Sigmoid colon (tissue), 4 donors: ENCODE measurements at regions not wholly inside any gene's neighbourhood (a gene's known extent, or its start where the extent isn't known, plus 50 kb on each side); places are given as distances from the start of the nearest gene placed in this dataset.
"Not testable (repeated sequence)": the region's sequence is repeated elsewhere in the genome, so short reads cannot be mapped to it uniquely, and the experiment has no call there.

ENCODE experiments used
- POLR2AphosphoS5 ChIP-seq, 4 donors: sonication (generic); formaldehyde crosslinking; IDR thresholded peaks; one replicate each; pipeline ENCODE4 v1.6.1; 2017; ENCODE audit warnings: antibody characterized with exemption in 4 of 4
- TF ChIP-seq, protein P1 (sequence below), 4 experiments: fragments of 450-650 bp in 3 of 4; fragments of 200-600 bp in 1 of 4; IDR thresholded peaks; one replicate each; pipeline ENCODE4 v1.5.1; 2016 to 2019; ENCODE audit warnings: antibody characterized with exemption in 4 of 4, mild to moderate bottlenecking in 3 of 4, moderate library complexity in 2 of 4

DNA sequence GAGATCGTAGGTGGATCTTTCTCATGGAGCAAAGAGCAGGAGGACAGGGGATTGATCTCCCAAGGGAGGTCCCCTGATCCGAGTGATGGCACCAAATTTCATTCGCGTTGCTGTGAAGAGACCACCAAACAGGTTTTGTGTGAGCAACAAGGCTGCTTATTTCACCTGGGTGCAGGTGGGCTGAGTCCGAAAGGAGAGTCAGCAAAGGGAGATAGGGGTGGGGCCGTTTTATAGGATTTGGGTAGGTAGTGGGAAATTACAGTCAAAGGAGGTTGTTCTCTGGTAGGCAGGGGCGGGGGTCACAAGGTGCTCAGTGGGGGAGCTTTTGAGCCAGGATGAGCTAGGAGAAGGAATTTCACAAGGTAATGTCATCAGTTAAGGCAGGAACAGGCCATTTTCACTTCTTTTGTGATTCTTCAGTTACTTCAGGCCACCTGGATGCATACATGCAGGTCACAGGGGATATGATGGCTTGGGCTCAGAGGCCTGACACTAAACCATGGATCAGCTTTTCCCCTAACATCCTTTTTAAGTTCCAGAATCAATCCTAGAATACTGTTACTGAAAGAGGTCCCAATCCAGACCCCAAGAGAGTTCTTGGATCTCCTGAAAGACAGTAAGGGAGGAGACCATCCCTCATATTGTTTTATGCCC lies 110.6 kb upstream of the PPM1J start:
- not testable (repeated sequence) for TF ChIP-seq POLR2AphosphoS5 (IDR thresholded peaks at IDR 0.05)
- TF ChIP-seq, protein P1, sequence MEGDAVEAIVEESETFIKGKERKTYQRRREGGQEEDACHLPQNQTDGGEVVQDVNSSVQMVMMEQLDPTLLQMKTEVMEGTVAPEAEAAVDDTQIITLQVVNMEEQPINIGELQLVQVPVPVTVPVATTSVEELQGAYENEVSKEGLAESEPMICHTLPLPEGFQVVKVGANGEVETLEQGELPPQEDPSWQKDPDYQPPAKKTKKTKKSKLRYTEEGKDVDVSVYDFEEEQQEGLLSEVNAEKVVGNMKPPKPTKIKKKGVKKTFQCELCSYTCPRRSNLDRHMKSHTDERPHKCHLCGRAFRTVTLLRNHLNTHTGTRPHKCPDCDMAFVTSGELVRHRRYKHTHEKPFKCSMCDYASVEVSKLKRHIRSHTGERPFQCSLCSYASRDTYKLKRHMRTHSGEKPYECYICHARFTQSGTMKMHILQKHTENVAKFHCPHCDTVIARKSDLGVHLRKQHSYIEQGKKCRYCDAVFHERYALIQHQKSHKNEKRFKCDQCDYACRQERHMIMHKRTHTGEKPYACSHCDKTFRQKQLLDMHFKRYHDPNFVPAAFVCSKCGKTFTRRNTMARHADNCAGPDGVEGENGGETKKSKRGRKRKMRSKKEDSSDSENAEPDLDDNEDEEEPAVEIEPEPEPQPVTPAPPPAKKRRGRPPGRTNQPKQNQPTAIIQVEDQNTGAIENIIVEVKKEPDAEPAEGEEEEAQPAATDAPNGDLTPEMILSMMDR (IDR thresholded peaks at IDR 0.05): not testable (repeated sequence)
